ENCODE measurements at regions not wholly inside any gene's neighbourhood (a gene's known extent, or its start where the extent isn't known, plus 50 kb on each side); places are given as distances from the start of the nearest gene placed in this dataset.

GRCh38 chr3:147651107-147651778 is 242.1 kb downstream of the ZIC1 start:
- TF ChIP-seq EZH2phosphoT487 (conservative IDR thresholded peaks at IDR 0.05; ENCODE audit: low read length) (no peak), CTCF (IDR thresholded peaks at IDR 0.05; ENCODE audit: insufficient read depth, low read length, poor library complexity, severe bottlenecking) (no peak)
- H3K4me2 ChIP-seq (ENCODE audit: low read depth, low read length, poor library complexity, severe bottlenecking) = no peak overlapping the region
- no peaks in the 10 kb centered on the region for H3K9me2 ChIP-seq (replicated peaks; ENCODE audit: insufficient read depth, low read length)
- no peaks in the 10 kb centered on the region for H3F3A ChIP-seq (ENCODE audit: insufficient read depth)
- H3K9me3 ChIP-seq (ENCODE audit: insufficient read depth, low read length) = no peaks in the 10 kb centered on the region
- H3K27me3 ChIP-seq (ENCODE audit: low read length) = no peaks in the 10 kb centered on the region
- no peak overlapping the region for H2AFZ ChIP-seq (ENCODE audit: low read depth, low read length, severe bottlenecking)
- H3K36me3 ChIP-seq (ENCODE audit: low read length) = no peaks in the 10 kb centered on the region
- H4K20me1 ChIP-seq (ENCODE audit: low read depth, low read length) = no peaks in the 10 kb centered on the region
- no peak overlapping the region for H3K9ac ChIP-seq (ENCODE audit: low read length)
- H3K79me2 ChIP-seq (ENCODE audit: insufficient read depth, low read length) = no peaks in the 10 kb centered on the region
- no peak overlapping the region for H3K4me3 ChIP-seq (ENCODE audit: insufficient read depth, low read length, poor library complexity, severe bottlenecking)
- H3K27ac ChIP-seq (ENCODE audit: low read depth, low read length) = no peak overlapping the region

- H3K79me2 ChIP-seq (ENCODE audit: insufficient read depth, low read length) = no peaks in the 10 kb centered on the region
Measured at GRCh38 chr3:147652651-147653366, 243.6 kb downstream of the ZIC1 start.

GRCh38 chr3:147653367-147653923 is 244.3 kb downstream of the ZIC1 start:
- H3K27me3 ChIP-seq (ENCODE audit: low read length) = no peaks in the 10 kb centered on the region
- H3K9me2 ChIP-seq (replicated peaks; ENCODE audit: insufficient read depth, low read length) = no peaks in the 10 kb centered on the region
- no peaks in the 10 kb centered on the region for H3K79me2 ChIP-seq (ENCODE audit: insufficient read depth, low read length)
- H4K20me1 ChIP-seq (ENCODE audit: low read depth, low read length) = no peaks in the 10 kb centered on the region
- H3K9me3 ChIP-seq (ENCODE audit: insufficient read depth, low read length) = no peaks in the 10 kb centered on the region
- no peak for TF ChIP-seq EZH2phosphoT487 (conservative IDR thresholded peaks at IDR 0.05; ENCODE audit: low read length)
- no peak for TF ChIP-seq CTCF (IDR thresholded peaks at IDR 0.05; ENCODE audit: insufficient read depth, low read length, poor library complexity, severe bottlenecking)
- H2AFZ ChIP-seq (ENCODE audit: low read depth, low read length, severe bottlenecking) = no peak overlapping the region
- H3K9ac ChIP-seq (ENCODE audit: low read length) = no peak overlapping the region
- H3F3A ChIP-seq (ENCODE audit: insufficient read depth) = no peaks in the 10 kb centered on the region
- H3K4me2 ChIP-seq (ENCODE audit: low read depth, low read length, poor library complexity, severe bottlenecking) = no peak overlapping the region
- H3K4me3 ChIP-seq (ENCODE audit: insufficient read depth, low read length, poor library complexity, severe bottlenecking) = no peak overlapping the region
- H3K36me3 ChIP-seq (ENCODE audit: low read length) = no peaks in the 10 kb centered on the region
- no peak overlapping the region for H3K27ac ChIP-seq (ENCODE audit: low read depth, low read length)

More at GRCh38 chr3:147652651-147653366, 243.6 kb downstream of the ZIC1 start:
- H4K20me1 ChIP-seq (ENCODE audit: low read depth, low read length) = no peaks in the 10 kb centered on the region
- no peak overlapping the region for H2AFZ ChIP-seq (ENCODE audit: low read depth, low read length, severe bottlenecking)
- H3F3A ChIP-seq (ENCODE audit: insufficient read depth) = no peaks in the 10 kb centered on the region
- TF ChIP-seq EZH2phosphoT487 (conservative IDR thresholded peaks at IDR 0.05; ENCODE audit: low read length) (no peak), CTCF (IDR thresholded peaks at IDR 0.05; ENCODE audit: insufficient read depth, low read length, poor library complexity, severe bottlenecking) (no peak)
- H3K4me3 ChIP-seq (ENCODE audit: insufficient read depth, low read length, poor library complexity, severe bottlenecking) = no peak overlapping the region
- H3K27ac ChIP-seq (ENCODE audit: low read depth, low read length) = no peak overlapping the region
- no peak overlapping the region for H3K4me2 ChIP-seq (ENCODE audit: low read depth, low read length, poor library complexity, severe bottlenecking)
- H3K27me3 ChIP-seq (ENCODE audit: low read length) = no peaks in the 10 kb centered on the region
- H3K9me3 ChIP-seq (ENCODE audit: insufficient read depth, low read length) = no peaks in the 10 kb centered on the region
- H3K36me3 ChIP-seq (ENCODE audit: low read length) = no peaks in the 10 kb centered on the region
- no peaks in the 10 kb centered on the region for H3K9me2 ChIP-seq (replicated peaks; ENCODE audit: insufficient read depth, low read length)
- H3K9ac ChIP-seq (ENCODE audit: low read length) = no peak overlapping the region
